K562 (cell line): ENCODE measurements at regions not wholly inside any gene's neighbourhood (a gene's known extent, or its start where the extent isn't known, plus 50 kb on each side); places are given as distances from the start of the nearest gene placed in this dataset.

Experiments used
- ATAC-seq: fragments of 200-7000 bp; cut with Tn5 transposase; 3 replicates; pipeline ENCODE4 v1.9.1; 2020; ENCODE audit warnings: moderate library complexity
- BruUV-seq: library from RNA; stranded (reverse); fragments of 400-500 nt; replicated peaks from 2 replicates; lab custom pipeline; 2021; lab: Mats Ljungman, UMichigan
- CTCF ChIA-PET: fragments of 300-600 bp; formaldehyde crosslinking; extraction: SDS; loops from one replicate; lab custom pipeline; 2021; ENCODE audit warnings: low intra/inter-chr PET ratio; lab: Yijun Ruan, JAX
- POLR2A ChIA-PET: fragments of 300-600, 350-650 bp; sonication (Branson Sonifier 250); formaldehyde crosslinking; extraction: SDS; loops from one replicate; lab custom pipeline; 2021; ENCODE audit warnings: antibody characterized with exemption, inconsistent platforms; lab: Yijun Ruan, JAX
- DNase-seq, 4 experiments: peaks; one replicate each; pipeline versions ENCODE4 v3.0.0 to v3.0.0-alpha.2; 2011 to 2018; ENCODE audit warnings: low spot score in 3 of 4, mixed read lengths in 3 of 4; ENCODE audit errors: extremely low read depth in 1 of 4
- FAIRE-seq: peaks from 2 replicates; lab custom pipeline; 2011; peaks lifted over from hg19 to GRCh38; lab: Jason Lieb, UNC
- H2AFZ ChIP-seq: 2 replicates; pipeline ENCODE4 v1.6.0; 2011; ENCODE audit warnings: low read depth, low read length, control low read depth, inconsistent platforms
- H3K27ac ChIP-seq: fragments of 200-600 bp; 3 replicates; pipeline ENCODE4 v1.8.0; 2011; ENCODE audit warnings: low read depth, mild to moderate bottlenecking, control low read depth, inconsistent platforms, low read length, moderate library complexity, mixed read lengths; ENCODE audit errors: extremely low read depth
- H3K27me3 ChIP-seq, 2 experiments: fragments of 300-600 bp in 1 of 2; 2 replicates in 1 of 2; 3 replicates in 1 of 2; pipeline versions ENCODE4 v1.6.0 to v1.8.0; 2011; ENCODE audit warnings: inconsistent platforms in 2 of 2, low read length in 2 of 2, mild to moderate bottlenecking in 1 of 2, mixed read lengths in 1 of 2, moderate library complexity in 1 of 2; ENCODE audit not compliant: control insufficient read depth in 2 of 2, insufficient read depth in 2 of 2
- H3K36me3 ChIP-seq: fragments of 300-600 bp; 3 replicates; pipeline ENCODE4 v1.8.0; 2011; ENCODE audit warnings: mild to moderate bottlenecking, low read length, inconsistent platforms; ENCODE audit not compliant: control insufficient read depth, insufficient read depth
- H3K4me1 ChIP-seq, 2 experiments: fragments of 200-600 bp in 1 of 2; replicated peaks in 1 of 2; 2 replicates in 1 of 2; 3 replicates in 1 of 2; pipeline versions ENCODE4 v1.5.1 to v1.8.0; 2011; ENCODE audit warnings: inconsistent platforms in 2 of 2, low read length in 2 of 2, mild to moderate bottlenecking in 1 of 2, mixed read lengths in 1 of 2, moderate library complexity in 1 of 2; ENCODE audit not compliant: control insufficient read depth in 2 of 2, insufficient read depth in 2 of 2
- H3K4me2 ChIP-seq: 2 replicates; pipeline ENCODE4 v1.6.1; 2011; ENCODE audit warnings: low read length, control low read depth, inconsistent platforms, mixed read lengths; ENCODE audit not compliant: insufficient read depth
- H3K4me3 ChIP-seq: fragments of 200-600 bp; sonication (generic), shearing (Covaris generic); 2 replicates; pipeline ENCODE4 v1.5.1; 2016; ENCODE audit warnings: control low read depth, inconsistent platforms
- H3K79me2 ChIP-seq: fragments of 200-600 bp; 3 replicates; pipeline ENCODE4 v1.8.0; 2011; ENCODE audit warnings: low read length, inconsistent platforms; ENCODE audit not compliant: control insufficient read depth, insufficient read depth
- H3K9ac ChIP-seq, 2 experiments: 2 replicates each; pipeline versions ENCODE4 v1.6.0 to v1.6.1; 2011; ENCODE audit warnings: low read depth in 2 of 2, low read length in 2 of 2, control low read depth in 1 of 2, inconsistent platforms in 1 of 2, mild to moderate bottlenecking in 1 of 2, mixed read lengths in 1 of 2; ENCODE audit not compliant: insufficient read depth in 1 of 2
- H3K9me1 ChIP-seq: one replicate; pipeline ENCODE4 v1.6.0; 2011; ENCODE audit warnings: inconsistent platforms, mild to moderate bottlenecking, low read length, moderate library complexity; ENCODE audit not compliant: control insufficient read depth, insufficient read depth
- H3K9me3 ChIP-seq: replicated peaks from 2 replicates; pipeline ENCODE4 v1.5.1; 2011; ENCODE audit warnings: low read depth, low read length, inconsistent platforms; ENCODE audit not compliant: control insufficient read depth, insufficient read depth
- H4K20me1 ChIP-seq: replicated peaks from 2 replicates; pipeline ENCODE4 v1.6.1; 2011; ENCODE audit warnings: low read length, inconsistent platforms, mixed read lengths; ENCODE audit not compliant: control insufficient read depth, insufficient read depth
- DDX20 ChIP-seq: fragments of 450-650 bp; IDR thresholded peaks from 2 replicates; pipeline ENCODE4 v1.6.1; 2016; ENCODE audit warnings: missing genetic modification characterization, low read depth, mild to moderate bottlenecking, missing compliant biosample characterization, moderate library complexity
- FOXK1 ChIP-seq: sonication (generic); formaldehyde crosslinking; IDR thresholded peaks from 2 replicates; pipeline ENCODE4 v1.8.0; 2022; ENCODE audit warnings: missing genetic modification reagents, mild to moderate bottlenecking, borderline replicate concordance
- FOXK2 ChIP-seq, 2 experiments: fragments of 450-650 bp; IDR thresholded peaks in 1 of 2; conservative IDR thresholded peaks in 1 of 2; 2 replicates each; pipeline ENCODE4 v1.6.1; 2016; ENCODE audit warnings: low read depth in 2 of 2, mild to moderate bottlenecking in 1 of 2
- KLF13 ChIP-seq: fragments of 450-650 bp; IDR thresholded peaks from 2 replicates; pipeline ENCODE4 v1.6.1; 2016; ENCODE audit warnings: missing genetic modification characterization, low read depth, mild to moderate bottlenecking, missing compliant biosample characterization, moderate library complexity, borderline replicate concordance
- MCM5 ChIP-seq: fragments of 450-650 bp; IDR thresholded peaks from 2 replicates; pipeline ENCODE4 v1.6.1; 2016; ENCODE audit warnings: low read depth
- MTF1 ChIP-seq: fragments of 250-450 bp; sonication (Bioruptor Pico); IDR thresholded peaks from 2 replicates; pipeline ENCODE4 v1.9.0; 2021; ENCODE audit warnings: moderate library complexity, mild to moderate bottlenecking, inconsistent platforms, borderline replicate concordance
- MXD1 ChIP-seq: fragments of 250-450 bp; sonication (Bioruptor Pico); IDR thresholded peaks from 2 replicates; pipeline ENCODE4 v1.8.0; 2021; ENCODE audit warnings: borderline replicate concordance, mild to moderate bottlenecking, moderate library complexity; ENCODE audit not compliant: poor library complexity, severe bottlenecking
- TOE1 ChIP-seq, 2 experiments: fragments of 450-650 bp in 1 of 2; sonication (generic) in 1 of 2; formaldehyde crosslinking in 1 of 2; IDR thresholded peaks; 2 replicates each; pipeline versions ENCODE4 v1.7.1 to v1.8.0; 2016 to 2022; ENCODE audit warnings: borderline replicate concordance in 2 of 2, mild to moderate bottlenecking in 2 of 2, antibody characterized with exemption in 1 of 2, inconsistent platforms in 1 of 2, low read depth in 1 of 2, missing genetic modification reagents in 1 of 2, moderate library complexity in 1 of 2
- TRIM28 ChIP-seq: fragments of 450-650 bp; IDR thresholded peaks from 2 replicates; pipeline ENCODE4 v1.6.1; 2017
- ZNF707 ChIP-seq: fragments of 250-450 bp; sonication (Bioruptor Pico); conservative IDR thresholded peaks from 2 replicates; pipeline ENCODE4 v1.8.0; 2022; ENCODE audit warnings: inconsistent platforms, mild to moderate bottlenecking, moderate library complexity
- WGBS: fragments of 100-300 bp; shearing (Covaris generic); methylation state at CpG from one replicate; pipeline ENCODE4 v1.1.6; 2016; ENCODE audit warnings: low coverage, mixed read lengths; ENCODE audit not compliant: insufficient coverage; ENCODE audit errors: missing lambda C conversion rate; 5-methylcytosine and 5-hydroxymethylcytosine counted together
- in situ Hi-C: fragments of 300-500 bp; cut with MboI; formaldehyde crosslinking; loops from 4 replicates; pipeline ENCODE4 v1.15.0; 2018; ENCODE audit warnings: inconsistent platforms, mixed read lengths
- intact Hi-C: fragments of 100-400 bp; cut with micrococcal nuclease; formaldehyde crosslinking; loops from 2 replicates; pipeline ENCODE4 v1.14.2; 2022
- TF ChIP-seq, protein P1 (sequence below): sonication (generic); formaldehyde crosslinking; IDR thresholded peaks from 2 replicates; pipeline ENCODE4 v1.8.1; 2022; ENCODE audit warnings: missing genetic modification reagents

- no peak overlapping the region for H2AFZ ChIP-seq
- no peak overlapping the region for H3K9ac ChIP-seq
- intact Hi-C loops: no loop called here
- ChIA-PET POLR2A (interaction anchor here (0.6 kb wide), 1 partner anchor 127 kb away, joined by 3 read pairs; no protein-coding TSS in a partner anchor), CTCF (no interaction called here)
- no peaks in the 10 kb centered on the region for H3K79me2 ChIP-seq
- H3K4me2 ChIP-seq: no peak overlapping the region
- no peaks in the 10 kb centered on the region for H3K9me1 ChIP-seq
- in situ Hi-C loops: no loop called here
- no peak overlapping the region for H3K4me3 ChIP-seq
- no peak overlapping the region for H3K27ac ChIP-seq
- BruUV-seq: no TSS peak
- no peaks in the 10 kb centered on the region for H3K4me1 ChIP-seq
- no peak for ATAC-seq
- H4K20me1 ChIP-seq: no peaks in the 10 kb centered on the region
- peaks cover 0 to 16% of the 10 kb centered on the region in 2 experiments; a peak in 4 of 5 replicates for H3K27me3 ChIP-seq
- H3K9me3 ChIP-seq: no peaks in the 10 kb centered on the region
- WGBS: 0% methylated on average over 2 of the region's 2 CpGs
- H3K36me3 ChIP-seq: no peaks in the 10 kb centered on the region
- no peak for TF ChIP-seq FOXK1 (CRISPR knock-in tag)
- no peak for TF ChIP-seq MXD1 (CRISPR knock-in tag)
- no peak for TF ChIP-seq MCM5
- TF ChIP-seq TOE1 (IDR thresholded peaks at IDR 0.05; ENCODE audit: borderline replicate concordance): no peak
- TF ChIP-seq TOE1 (CRISPR knock-in tag; IDR thresholded peaks at IDR 0.05; ENCODE audit: borderline replicate concordance, low read depth): no peak
- no peak for TF ChIP-seq TRIM28
- TF ChIP-seq FOXK2 (conservative IDR thresholded peaks at IDR 0.05 in 1 of 2, IDR thresholded peaks at IDR 0.05 in 1 of 2; ENCODE audit: low read depth in 2 of 2): no peak
- TF ChIP-seq ZNF707 (CRISPR knock-in tag): no peak
- TF ChIP-seq KLF13: no peak
- TF ChIP-seq, protein P1, sequence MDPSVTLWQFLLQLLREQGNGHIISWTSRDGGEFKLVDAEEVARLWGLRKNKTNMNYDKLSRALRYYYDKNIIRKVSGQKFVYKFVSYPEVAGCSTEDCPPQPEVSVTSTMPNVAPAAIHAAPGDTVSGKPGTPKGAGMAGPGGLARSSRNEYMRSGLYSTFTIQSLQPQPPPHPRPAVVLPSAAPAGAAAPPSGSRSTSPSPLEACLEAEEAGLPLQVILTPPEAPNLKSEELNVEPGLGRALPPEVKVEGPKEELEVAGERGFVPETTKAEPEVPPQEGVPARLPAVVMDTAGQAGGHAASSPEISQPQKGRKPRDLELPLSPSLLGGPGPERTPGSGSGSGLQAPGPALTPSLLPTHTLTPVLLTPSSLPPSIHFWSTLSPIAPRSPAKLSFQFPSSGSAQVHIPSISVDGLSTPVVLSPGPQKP (CRISPR knock-in tag): no peak
- no peak for TF ChIP-seq DDX20 (tag)
- no peak for TF ChIP-seq MTF1
- no peak for FAIRE-seq
- no peak for DNase-seq
These were observed 203.0 kb downstream of the SP3 start for GRCh38 chr2:173762221-173762620.
